HG02678 (cell line): ENCODE measurements at regions not wholly inside any gene's neighbourhood (a gene's known extent, or its start where the extent isn't known, plus 50 kb on each side); places are given as distances from the start of the nearest gene placed in this dataset.

Experiments used
- ATAC-seq: cut with Tn5 transposase; IDR thresholded peaks from one replicate; pipeline ENCODE4 v1.9.1; 2021; ENCODE audit warnings: mild to moderate bottlenecking, moderate library complexity; ENCODE audit not compliant: unreplicated experiment

- ATAC-seq = no peak
These were observed 97.4 kb upstream of the HSF2 start for GRCh38 chr6:122302067-122302466.

GRCh38 chr6:122307577-122307976 is 91.9 kb upstream of the HSF2 start:
- no peak for ATAC-seq

DNA sequence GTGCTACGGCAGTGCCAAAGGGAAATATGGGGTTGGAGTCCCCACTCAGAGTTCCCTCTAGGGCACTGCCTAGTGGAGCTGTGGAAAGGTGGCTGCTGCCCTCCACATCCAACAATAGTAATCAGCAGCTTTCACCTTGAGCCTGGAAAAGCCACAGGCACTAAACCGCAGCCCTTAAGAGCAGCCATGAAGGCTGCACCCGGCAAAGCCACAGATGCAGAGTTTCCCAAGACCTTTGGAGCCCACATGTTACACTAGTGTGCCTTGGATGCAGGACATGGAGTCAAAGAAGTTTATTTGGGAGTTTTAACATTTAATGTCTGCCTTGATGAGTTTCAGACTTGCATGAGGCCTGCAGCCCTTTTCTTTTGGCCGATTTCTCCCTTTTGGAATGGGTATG is 91.4 kb upstream of the HSF2 start:
- ATAC-seq = no peak

- no peak for ATAC-seq
These were observed 83.6 kb upstream of the HSF2 start for GRCh38 chr6:122315842-122316241.

DNA sequence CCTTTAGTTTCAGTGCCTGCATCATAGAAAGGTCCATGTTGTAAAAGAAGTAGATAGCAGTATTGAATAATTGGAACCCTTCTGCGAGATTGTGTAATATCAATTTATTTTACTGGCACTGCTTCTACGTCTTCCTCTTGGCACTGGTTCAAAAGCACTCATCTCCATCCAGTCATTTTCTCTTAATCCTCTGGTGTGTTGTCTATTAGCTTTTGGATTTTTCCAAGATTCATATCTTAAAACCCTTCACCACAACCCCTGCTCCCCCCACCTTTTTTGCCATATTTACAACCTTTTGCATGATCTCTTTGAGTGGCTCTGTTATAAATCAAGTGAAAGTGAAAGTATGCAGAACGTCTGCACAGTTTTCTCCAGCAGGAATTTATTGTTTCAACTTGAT is 76.6 kb upstream of the HSF2 start:
- ATAC-seq = peak; percentile 53

DNA sequence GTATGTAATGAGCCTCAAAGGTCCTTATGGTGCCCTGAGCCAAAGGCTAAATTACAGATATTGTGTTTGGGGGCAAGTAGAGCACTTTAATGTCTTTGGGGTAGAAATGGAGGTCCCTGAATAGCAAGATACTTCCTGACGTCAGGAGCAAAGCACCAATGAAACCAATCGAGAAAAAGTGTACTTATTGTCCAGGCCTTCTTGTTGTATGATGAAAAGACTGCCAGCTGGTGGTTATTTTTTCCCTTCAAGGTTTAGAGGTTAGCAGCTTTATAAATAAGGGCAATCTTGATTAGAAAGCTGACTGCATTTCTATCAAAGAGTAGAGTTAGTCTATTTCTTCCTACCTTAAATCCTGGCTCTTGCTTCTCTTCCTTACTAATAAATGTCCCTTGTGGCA is 76.1 kb upstream of the HSF2 start:
- peak; percentile 24 for ATAC-seq

GRCh38 chr6:122330315-122330714 is 69.1 kb upstream of the HSF2 start:
- ATAC-seq = no peak

- ATAC-seq = no peak
These were observed 61.8 kb upstream of the HSF2 start for GRCh38 chr6:122337645-122338044.

DNA sequence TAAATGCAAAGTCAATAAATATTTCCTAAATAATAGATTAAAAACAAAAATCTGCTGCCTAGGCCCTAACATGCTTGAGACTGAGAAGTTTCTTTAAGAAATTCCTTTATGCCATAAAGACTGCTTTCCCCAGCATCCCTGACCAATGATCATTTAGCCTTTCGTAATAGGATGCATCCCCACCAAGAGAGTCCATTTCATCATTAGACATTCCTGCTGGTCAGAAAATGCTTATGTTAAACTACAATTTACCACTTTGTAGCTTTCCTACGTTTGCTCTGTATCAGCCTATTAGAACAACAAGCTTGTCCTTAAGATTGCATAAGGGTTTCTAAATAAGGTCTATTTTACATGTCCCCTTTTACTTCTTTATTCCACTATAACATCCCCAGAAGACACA is 59.8 kb upstream of the HSF2 start:
- ATAC-seq = no peak

- no peak for ATAC-seq
These were observed 52.2 kb upstream of the HSF2 start for GRCh38 chr6:122347280-122347679.

GRCh38 chr6:122347751-122348150 is 51.7 kb upstream of the HSF2 start:
- no peak for ATAC-seq
